ENCODE measurements at regions not wholly inside any gene's neighbourhood (a gene's known extent, or its start where the extent isn't known, plus 50 kb on each side); places are given as distances from the start of the nearest gene placed in this dataset.
"Not testable (repeated sequence)": the region's sequence is repeated elsewhere in the genome, so short reads cannot be mapped to it uniquely, and the experiment has no call there.

DNA sequence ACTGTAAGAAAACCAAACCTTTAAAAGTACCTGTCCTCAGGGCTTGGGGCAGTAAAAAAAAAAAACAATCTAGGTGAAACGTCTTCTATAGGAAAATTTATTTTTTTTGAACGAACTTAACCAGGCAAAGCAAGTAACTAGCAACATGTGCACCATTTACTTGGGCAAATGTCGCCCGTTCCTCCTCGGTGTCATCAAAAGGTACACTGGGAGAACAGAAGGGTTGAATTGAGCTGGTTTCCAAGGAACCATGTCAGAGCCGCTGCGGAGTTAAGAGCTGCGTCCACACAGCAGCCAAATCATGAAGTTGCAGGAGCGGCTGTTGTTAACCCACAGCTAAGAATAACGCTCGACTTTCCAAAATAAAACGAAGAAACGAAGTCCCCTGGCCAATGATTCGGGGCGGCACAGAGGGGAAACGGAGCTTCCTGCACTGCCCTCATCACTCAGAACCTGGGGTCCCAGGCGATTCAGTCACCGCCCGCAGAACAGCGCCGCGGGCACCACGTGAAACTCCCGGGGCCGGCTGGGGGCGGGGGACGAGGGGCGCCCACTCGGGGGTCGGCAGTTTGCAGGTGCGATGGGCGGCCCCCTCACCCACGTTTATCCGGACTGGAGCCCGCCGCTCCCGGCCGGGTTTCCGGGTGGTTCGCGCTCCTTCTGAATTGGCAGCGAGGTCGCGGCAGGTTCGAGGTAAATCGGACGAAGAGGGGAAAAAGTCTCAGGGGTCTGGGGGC is 53.6 kb upstream of the PLGLB1 start:
- Histone ChIP-seq H3K27ac (peak overlapping the region; percentile 87), H3K4me3 (peak overlapping the region; percentile 59), H3K9ac (ENCODE audit: low read depth in 2 of 2, low read length in 2 of 2) (peak overlapping the region in 1 of 2 donors; percentile 56)
- H3K4me1 ChIP-seq; H3K36me3 ChIP-seq; H3K9me3 ChIP-seq; intact Hi-C loops (cut with DNase I); H3K27me3 ChIP-seq: not testable (repeated sequence)
- peak; percentile 40 for DNase-seq

- H3K27me3 ChIP-seq; intact Hi-C loops (cut with DNase I); H3K4me1 ChIP-seq; H3K36me3 ChIP-seq; H3K9me3 ChIP-seq: not testable (repeated sequence)
- peak; percentile 41 for DNase-seq
- peak overlapping the region in 1 of 2 donors; percentile 72 for H3K9ac ChIP-seq (ENCODE audit: low read depth in 2 of 2, low read length in 2 of 2)
- H3K4me3 ChIP-seq: peak overlapping the region; percentile 59
- peak overlapping the region; percentile 87 for H3K27ac ChIP-seq
These were observed 54.2 kb upstream of the PLGLB1 start for GRCh38 chr2:87075791-87076252.

- peak; percentile 93 for DNase-seq
- not testable (repeated sequence) for H3K36me3 ChIP-seq
- peak overlapping the region; percentile 87 for H3K27ac ChIP-seq
These were observed 54.8 kb upstream of the PLGLB1 start for GRCh38 chr2:87076253-87077123.

GRCh38 chr2:87077124-87077446 is 55.4 kb upstream of the PLGLB1 start:
- Histone ChIP-seq H3K4me3 (peak overlapping the region; percentile 59), H3K27ac (peak overlapping the region; percentile 87), H3K9ac (ENCODE audit: low read depth in 2 of 2, low read length in 2 of 2) (peak overlapping the region; percentile 40 to 69)
- H3K36me3 ChIP-seq; intact Hi-C loops (cut with DNase I); H3K9me3 ChIP-seq; H3K27me3 ChIP-seq; DNase-seq; H3K4me1 ChIP-seq: not testable (repeated sequence)

More at GRCh38 chr2:87076253-87077123, 54.8 kb upstream of the PLGLB1 start:
- H3K4me1 ChIP-seq; intact Hi-C loops (cut with DNase I); H3K9me3 ChIP-seq; H3K27me3 ChIP-seq: not testable (repeated sequence)
- Histone ChIP-seq H3K9ac (ENCODE audit: low read depth in 2 of 2, low read length in 2 of 2) (peak overlapping the region; percentile 40 to 72), H3K4me3 (peak overlapping the region; percentile 59)

DNA sequence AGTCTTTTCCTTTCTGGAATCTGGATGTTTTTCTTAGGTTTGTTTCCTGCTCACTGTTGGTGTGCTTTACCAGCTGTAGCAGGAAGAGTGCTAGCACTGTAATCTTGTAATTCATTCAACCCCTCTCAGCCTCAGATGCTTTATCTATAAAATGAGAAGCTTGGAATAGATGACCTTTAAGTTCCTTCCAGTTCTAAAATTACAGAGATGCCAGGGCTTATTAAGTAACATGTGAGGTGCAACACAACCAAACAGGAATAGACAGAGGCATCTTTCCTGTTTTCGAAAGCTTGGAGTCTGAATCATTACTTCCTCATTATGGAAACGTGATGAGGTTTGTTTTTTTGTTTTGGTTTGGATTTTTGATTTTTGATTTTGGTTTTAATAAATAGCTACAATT is 60.1 kb upstream of the PLGLB1 start:
- intact Hi-C loops (cut with DNase I); H3K36me3 ChIP-seq: not testable (repeated sequence)

DNA sequence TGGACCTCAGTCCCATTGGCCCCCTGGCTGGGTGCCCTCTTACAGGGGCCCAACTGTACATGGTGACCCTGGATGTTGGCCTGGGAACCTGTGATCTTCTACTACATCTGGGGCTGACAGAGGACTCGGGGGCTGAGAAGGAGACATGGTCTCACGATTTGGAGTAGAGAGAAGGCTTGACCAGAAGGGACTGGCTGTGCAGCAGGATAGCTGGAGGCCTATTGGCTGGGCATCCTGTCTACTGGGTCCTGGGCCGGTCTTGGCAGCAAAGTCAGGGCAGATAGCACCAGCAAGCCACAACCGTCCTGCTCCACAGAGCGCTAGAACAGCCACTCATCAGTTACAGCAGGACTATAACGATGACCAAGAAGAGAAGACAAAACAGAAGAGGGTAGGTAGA is 66.4 kb upstream of the PLGLB1 start:
- H3K9ac ChIP-seq (ENCODE audit: low read depth in 2 of 2, low read length in 2 of 2); DNase-seq; H3K27me3 ChIP-seq; intact Hi-C loops (cut with DNase I); H3K4me1 ChIP-seq; H3K36me3 ChIP-seq; H3K9me3 ChIP-seq; H3K4me3 ChIP-seq; H3K27ac ChIP-seq: not testable (repeated sequence)

More for the DNA sequence above, 60.1 kb upstream of the PLGLB1 start:
- not testable (repeated sequence) for H3K9me3 ChIP-seq; DNase-seq; H3K27me3 ChIP-seq; H3K4me1 ChIP-seq; H3K27ac ChIP-seq; H3K4me3 ChIP-seq; H3K9ac ChIP-seq (ENCODE audit: low read depth in 2 of 2, low read length in 2 of 2)

DNA sequence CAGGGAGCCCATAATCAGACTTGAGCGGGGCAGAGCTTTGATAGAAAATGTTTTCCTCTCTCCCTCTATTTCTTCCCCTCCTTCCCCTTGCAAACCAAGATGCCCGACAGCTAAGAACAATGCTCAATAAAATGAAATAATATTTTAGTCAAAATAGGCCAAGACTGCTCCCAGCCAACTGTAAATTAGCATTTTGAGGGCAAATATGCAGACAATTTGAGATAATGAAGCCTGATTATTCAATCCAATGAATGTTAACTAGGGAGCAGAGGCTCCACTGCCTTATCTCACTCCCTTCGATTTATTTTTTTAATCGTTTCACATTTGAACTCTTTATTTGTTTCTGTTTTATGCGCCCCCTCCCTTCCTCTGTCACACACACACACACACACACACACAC is 67.8 kb upstream of the PLGLB1 start:
- DNase-seq; H3K27ac ChIP-seq; H3K27me3 ChIP-seq; H3K36me3 ChIP-seq; H3K4me3 ChIP-seq; H3K4me1 ChIP-seq; H3K9me3 ChIP-seq; intact Hi-C loops (cut with DNase I); H3K9ac ChIP-seq (ENCODE audit: low read depth in 2 of 2, low read length in 2 of 2): not testable (repeated sequence)

DNA sequence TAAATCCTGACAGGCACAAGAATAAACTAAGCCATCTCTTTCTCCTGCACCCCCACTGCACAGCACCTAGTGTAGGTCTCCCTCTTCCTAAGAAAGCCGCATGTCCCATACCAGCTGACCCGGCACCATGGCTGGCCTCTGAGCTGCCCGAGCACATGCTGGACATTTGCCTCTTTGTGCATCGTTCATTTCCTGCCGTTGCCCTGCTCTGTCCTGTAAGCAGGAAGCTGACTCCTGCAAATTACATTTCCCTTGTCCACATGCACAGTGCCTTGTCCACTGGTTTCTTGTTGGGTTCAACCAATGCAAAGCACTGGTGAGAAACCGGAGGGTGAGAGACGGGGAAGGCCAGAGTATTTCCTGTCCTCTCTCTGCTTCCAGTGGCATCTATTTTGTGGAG is 71.6 kb upstream of the PLGLB1 start:
- H3K9me3 ChIP-seq; H3K27me3 ChIP-seq; H3K4me3 ChIP-seq; H3K27ac ChIP-seq; intact Hi-C loops (cut with DNase I); H3K36me3 ChIP-seq; DNase-seq; H3K9ac ChIP-seq (ENCODE audit: low read depth in 2 of 2, low read length in 2 of 2); H3K4me1 ChIP-seq: not testable (repeated sequence)

DNA sequence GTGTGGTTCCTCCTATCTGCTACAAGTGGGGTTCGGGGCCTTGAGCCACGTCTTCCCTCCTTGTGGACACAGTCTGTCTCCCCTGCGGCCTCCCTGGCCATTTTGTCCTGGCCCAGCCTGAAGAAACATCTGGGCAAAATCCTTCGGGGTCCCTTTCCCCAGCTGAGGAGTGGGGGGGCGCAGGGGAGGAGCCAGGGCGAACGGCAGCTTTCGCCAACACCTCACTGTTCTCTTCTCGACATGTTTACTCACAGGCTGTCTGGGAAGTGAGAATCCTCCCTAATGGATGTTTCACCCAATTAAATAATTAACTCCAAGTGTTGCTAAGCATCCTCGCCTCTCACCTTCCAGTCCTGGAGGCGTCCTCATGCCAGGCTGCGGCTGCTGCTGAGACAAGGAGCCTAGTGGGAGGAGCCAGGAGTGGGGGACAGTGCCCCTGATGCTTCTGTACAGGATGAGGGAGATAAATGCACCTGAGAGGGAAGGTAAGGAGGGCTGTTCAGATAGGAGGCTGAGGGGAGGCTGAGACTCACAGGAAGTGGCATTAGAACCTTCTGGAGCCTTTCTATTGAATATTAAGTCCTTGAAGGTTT is 72.4 kb upstream of the PLGLB1 start:
- H3K9ac ChIP-seq (ENCODE audit: low read depth in 2 of 2, low read length in 2 of 2); H3K4me3 ChIP-seq; H3K4me1 ChIP-seq; H3K27ac ChIP-seq; intact Hi-C loops (cut with DNase I); H3K36me3 ChIP-seq; DNase-seq; H3K9me3 ChIP-seq; H3K27me3 ChIP-seq: not testable (repeated sequence)

DNA sequence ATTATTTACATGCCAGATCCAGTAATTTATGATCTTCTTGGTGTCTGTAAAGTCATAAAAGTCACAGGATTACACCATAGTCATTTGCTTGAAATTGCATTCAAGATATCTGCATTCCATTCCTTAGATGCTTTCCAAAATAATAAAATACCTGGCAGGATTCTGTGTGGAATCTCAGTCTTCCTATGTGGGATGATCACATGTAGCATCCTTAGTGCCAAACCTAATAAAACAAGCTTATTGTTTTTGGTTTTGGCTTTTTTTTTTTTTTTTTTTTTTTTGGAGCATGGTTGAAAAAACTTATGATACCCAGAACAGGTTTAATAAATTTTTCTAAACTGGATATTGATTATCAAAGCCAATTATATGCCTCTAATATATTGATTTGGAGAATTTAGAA is 74.2 kb upstream of the PLGLB1 start:
- intact Hi-C loops (cut with DNase I); DNase-seq; H3K36me3 ChIP-seq: not testable (repeated sequence)

DNA sequence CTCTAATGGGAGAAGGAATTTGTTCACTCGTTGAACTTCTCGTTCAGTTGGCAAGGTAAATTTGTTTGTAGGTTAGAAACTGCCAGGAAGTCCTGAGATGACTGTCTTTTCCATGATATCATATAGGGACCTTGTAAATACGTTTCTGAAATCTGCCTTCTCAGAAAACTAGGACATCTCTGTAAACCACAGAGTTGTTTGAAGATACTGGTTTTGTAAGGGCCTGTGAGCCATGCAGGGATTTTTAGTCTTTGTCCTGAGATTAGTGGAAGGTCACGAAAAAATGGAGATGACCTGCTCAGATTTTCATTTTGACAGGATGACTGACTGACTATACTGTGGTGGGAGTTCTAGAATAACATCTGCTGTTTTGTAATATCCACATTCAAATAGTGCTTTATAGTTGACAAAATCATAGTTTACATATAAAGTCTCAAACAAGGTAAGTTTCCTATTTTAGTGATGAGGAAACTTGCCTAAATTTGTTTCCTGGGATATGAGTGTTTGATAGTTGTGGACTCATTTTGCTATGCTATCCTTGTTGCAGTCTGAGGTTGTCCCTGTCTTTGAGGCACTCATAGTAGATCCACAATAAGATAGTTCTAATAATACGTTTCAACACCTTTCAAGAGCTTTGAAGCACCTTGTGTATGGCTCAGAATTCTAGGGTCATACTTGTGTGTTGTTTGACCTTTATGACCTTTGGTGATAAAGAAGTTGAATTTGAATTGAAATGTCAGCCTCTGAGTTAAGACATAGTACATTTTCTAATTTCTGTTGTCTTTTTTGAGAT is 107.3 kb upstream of the PLGLB1 start:
- H3K27ac ChIP-seq; H3K36me3 ChIP-seq; intact Hi-C loops (cut with DNase I); H3K4me3 ChIP-seq; H3K9me3 ChIP-seq; H3K27me3 ChIP-seq; H3K9ac ChIP-seq (ENCODE audit: low read depth in 2 of 2, low read length in 2 of 2); DNase-seq; H3K4me1 ChIP-seq: not testable (repeated sequence)

More for the DNA sequence above, 74.2 kb upstream of the PLGLB1 start:
- H3K27ac ChIP-seq; H3K9ac ChIP-seq (ENCODE audit: low read depth in 2 of 2, low read length in 2 of 2); H3K27me3 ChIP-seq; H3K4me3 ChIP-seq; H3K4me1 ChIP-seq; H3K9me3 ChIP-seq: not testable (repeated sequence)

- H3K27ac ChIP-seq; intact Hi-C loops (cut with DNase I); H3K27me3 ChIP-seq; H3K9ac ChIP-seq (ENCODE audit: low read depth in 2 of 2, low read length in 2 of 2); H3K4me1 ChIP-seq; H3K36me3 ChIP-seq; DNase-seq; H3K4me3 ChIP-seq; H3K9me3 ChIP-seq: not testable (repeated sequence)
These were observed 110.9 kb upstream of the PLGLB1 start for GRCh38 chr2:87132577-87132976.

Measured in colonic mucosa (tissue), 4 donors.